Hepatocyte (in vitro differentiated cells): ENCODE measurements at regions not wholly inside any gene's neighbourhood (a gene's known extent, or its start where the extent isn't known, plus 50 kb on each side); places are given as distances from the start of the nearest gene placed in this dataset.

Experiments
- CTCF ChIP-seq: fragments of 200-600 bp; sonication (generic); IDR thresholded peaks from 2 replicates; pipeline ENCODE4 v1.5.1; 2016; ENCODE audit warnings: antibody characterized with exemption, mild to moderate bottlenecking; ENCODE audit not compliant: poor library complexity
- EZH2 ChIP-seq: fragments of 200-600 bp; sonication (generic); IDR thresholded peaks from 2 replicates; pipeline ENCODE4 v1.6.1; 2016; ENCODE audit warnings: antibody characterized with exemption, mild to moderate bottlenecking, borderline replicate concordance

GRCh38 chr13:80199067-80199466 lies 141.9 kb downstream of the SPRY2 start:
- TF ChIP-seq CTCF, result no peak
- no peak for TF ChIP-seq EZH2
